ENCODE measurements at regions not wholly inside any gene's neighbourhood (a gene's known extent, or its start where the extent isn't known, plus 50 kb on each side); places are given as distances from the start of the nearest gene placed in this dataset.
"Not testable (repeated sequence)": the region's sequence is repeated elsewhere in the genome, so short reads cannot be mapped to it uniquely, and the experiment has no call there.

GRCh38 chr3:61425356-61425755 lies 136.0 kb upstream of the PTPRG start:
- Mint-ChIP-seq H3K9me3 (no peaks in the 10 kb centered on the region), H3K4me1 (peaks cover 10% of the 10 kb centered on the region), H3K27ac (no peak overlapping the region), H3K27me3 (ENCODE audit: low read depth) (no peaks in the 10 kb centered on the region), H3K4me3 (no peak overlapping the region), H3K36me3 (ENCODE audit: low read depth) (no peaks in the 10 kb centered on the region)
- no peak for TF ChIP-seq CTCF (IDR thresholded peaks at IDR 0.05; ENCODE audit: unreplicated experiment in 3 of 3)

- H3K4me1 Mint-ChIP-seq: no peaks in the 10 kb centered on the region
- no peak overlapping the region for H3K27ac Mint-ChIP-seq
- peaks cover 4% of the 10 kb centered on the region for H3K9me3 Mint-ChIP-seq
- TF ChIP-seq CTCF (IDR thresholded peaks at IDR 0.05; ENCODE audit: unreplicated experiment in 3 of 3): no peak
- no peak overlapping the region for H3K4me3 Mint-ChIP-seq
- no peaks in the 10 kb centered on the region for H3K36me3 Mint-ChIP-seq (ENCODE audit: low read depth)
- no peaks in the 10 kb centered on the region for H3K27me3 Mint-ChIP-seq (ENCODE audit: low read depth)
Measured at GRCh38 chr3:61429106-61429505, 132.3 kb upstream of the PTPRG start.

- peaks cover 18% of the 10 kb centered on the region for H3K4me1 Mint-ChIP-seq
- not testable (repeated sequence) for H3K4me3 Mint-ChIP-seq; H3K9me3 Mint-ChIP-seq; H3K36me3 Mint-ChIP-seq (ENCODE audit: low read depth); H3K27me3 Mint-ChIP-seq (ENCODE audit: low read depth); H3K27ac Mint-ChIP-seq
Measured at GRCh38 chr3:61434901-61435300, 126.5 kb upstream of the PTPRG start.

GRCh38 chr3:61435361-61435760 lies 126.0 kb upstream of the PTPRG start:
- not testable (repeated sequence) for H3K27me3 Mint-ChIP-seq (ENCODE audit: low read depth); H3K27ac Mint-ChIP-seq; H3K4me3 Mint-ChIP-seq; H3K36me3 Mint-ChIP-seq (ENCODE audit: low read depth); H3K9me3 Mint-ChIP-seq
- H3K4me1 Mint-ChIP-seq: peaks cover 20% of the 10 kb centered on the region

- Mint-ChIP-seq H3K9me3 (peaks cover 6% of the 10 kb centered on the region), H3K27me3 (ENCODE audit: low read depth) (no peaks in the 10 kb centered on the region), H3K4me3 (no peak overlapping the region), H3K27ac (peak overlapping the region; percentile 11 to 42 (median 39)), H3K36me3 (ENCODE audit: low read depth) (no peaks in the 10 kb centered on the region), H3K4me1 (peaks cover 23% of the 10 kb centered on the region)
- no peak for TF ChIP-seq CTCF (IDR thresholded peaks at IDR 0.05; ENCODE audit: unreplicated experiment in 3 of 3)
Measured at GRCh38 chr3:61438253-61439121, 122.9 kb upstream of the PTPRG start.

GRCh38 chr3:61439122-61439458 lies 122.3 kb upstream of the PTPRG start:
- no peaks in the 10 kb centered on the region for H3K36me3 Mint-ChIP-seq (ENCODE audit: low read depth)
- H3K27me3 Mint-ChIP-seq (ENCODE audit: low read depth): no peaks in the 10 kb centered on the region
- H3K4me3 Mint-ChIP-seq: no peak overlapping the region
- peaks cover 6% of the 10 kb centered on the region for H3K9me3 Mint-ChIP-seq
- peaks cover 29% of the 10 kb centered on the region for H3K4me1 Mint-ChIP-seq
- TF ChIP-seq CTCF (IDR thresholded peaks at IDR 0.05; ENCODE audit: unreplicated experiment in 3 of 3): no peak
- H3K27ac Mint-ChIP-seq: peak overlapping the region; percentile 11 to 42 (median 35)

GRCh38 chr3:61442696-61443095 lies 118.7 kb upstream of the PTPRG start:
- TF ChIP-seq CTCF (IDR thresholded peaks at IDR 0.05; ENCODE audit: unreplicated experiment in 3 of 3): no peak
- no peaks in the 10 kb centered on the region for H3K9me3 Mint-ChIP-seq
- H3K4me3 Mint-ChIP-seq: no peak overlapping the region
- H3K27ac Mint-ChIP-seq: no peak overlapping the region
- H3K36me3 Mint-ChIP-seq (ENCODE audit: low read depth): no peaks in the 10 kb centered on the region
- peaks cover 47% of the 10 kb centered on the region for H3K4me1 Mint-ChIP-seq
- no peaks in the 10 kb centered on the region for H3K27me3 Mint-ChIP-seq (ENCODE audit: low read depth)

All from nephron (organoid).